ENCODE measurements at regions not wholly inside any gene's neighbourhood (a gene's known extent, or its start where the extent isn't known, plus 50 kb on each side); places are given as distances from the start of the nearest gene placed in this dataset.
A peak's percentile ranks its signal among the peaks of the same experiment; 100 is the strongest.

- TF ChIP-seq GATA3 (IDR thresholded peaks at IDR 0.05; ENCODE audit: low read depth, low read length) (no peak), GATA2 (IDR thresholded peaks at IDR 0.05; ENCODE audit: low read depth, low read length) (no peak)
Observed at GRCh38 chr17:77055453-77055852, 85.3 kb upstream of the SEC14L1 start.

- TF ChIP-seq GATA3 (IDR thresholded peaks at IDR 0.05; ENCODE audit: low read depth, low read length) (no peak), GATA2 (IDR thresholded peaks at IDR 0.05; ENCODE audit: low read depth, low read length) (no peak)
Observed at GRCh38 chr17:77058016-77058415, 82.8 kb upstream of the SEC14L1 start.

- no peak for TF ChIP-seq GATA2 (IDR thresholded peaks at IDR 0.05; ENCODE audit: low read depth, low read length)
- no peak for TF ChIP-seq GATA3 (IDR thresholded peaks at IDR 0.05; ENCODE audit: low read depth, low read length)
Observed at GRCh38 chr17:77061669-77062068, 79.1 kb upstream of the SEC14L1 start.

- TF ChIP-seq GATA3 (IDR thresholded peaks at IDR 0.05; ENCODE audit: low read depth, low read length) (no peak), GATA2 (IDR thresholded peaks at IDR 0.05; ENCODE audit: low read depth, low read length) (no peak)
Observed at GRCh38 chr17:77064598-77064997, 76.2 kb upstream of the SEC14L1 start.

GRCh38 chr17:77066165-77066564 is 74.6 kb upstream of the SEC14L1 start:
- TF ChIP-seq GATA2 (IDR thresholded peaks at IDR 0.05; ENCODE audit: low read depth, low read length) (no peak), GATA3 (IDR thresholded peaks at IDR 0.05; ENCODE audit: low read depth, low read length) (no peak)

DNA sequence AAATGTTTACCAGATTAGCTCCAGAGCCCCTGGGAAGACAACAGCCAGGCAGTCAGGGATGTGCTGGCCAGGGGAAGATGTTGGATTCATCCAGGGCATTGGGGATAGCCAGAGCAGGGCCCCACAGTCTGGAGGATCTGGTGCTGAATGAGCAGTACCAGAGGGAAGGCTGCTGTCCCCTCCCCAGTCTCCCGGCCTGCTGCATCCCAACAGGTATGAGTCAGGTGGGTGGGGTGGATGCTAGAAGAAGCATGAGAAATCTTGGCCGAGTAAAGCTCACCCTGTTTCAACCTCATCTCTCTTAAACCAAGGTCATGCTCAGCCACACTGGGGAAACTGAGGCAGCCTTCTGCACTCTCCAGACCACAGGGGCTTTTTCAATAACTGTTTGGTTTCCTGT is 71.9 kb upstream of the SEC14L1 start:
- TF ChIP-seq GATA3 (IDR thresholded peaks at IDR 0.05; ENCODE audit: low read depth, low read length) = no peak
- TF ChIP-seq GATA2 (IDR thresholded peaks at IDR 0.05; ENCODE audit: low read depth, low read length) = no peak

GRCh38 chr17:77070888-77071279 is 69.9 kb upstream of the SEC14L1 start:
- TF ChIP-seq GATA3 (IDR thresholded peaks at IDR 0.05; ENCODE audit: low read depth, low read length) (no peak), GATA2 (IDR thresholded peaks at IDR 0.05; ENCODE audit: low read depth, low read length) (no peak)

GRCh38 chr17:77071925-77072490 is 68.8 kb upstream of the SEC14L1 start:
- no peak for TF ChIP-seq GATA3 (IDR thresholded peaks at IDR 0.05; ENCODE audit: low read depth, low read length)
- TF ChIP-seq GATA2 (IDR thresholded peaks at IDR 0.05; ENCODE audit: low read depth, low read length) = no peak

DNA sequence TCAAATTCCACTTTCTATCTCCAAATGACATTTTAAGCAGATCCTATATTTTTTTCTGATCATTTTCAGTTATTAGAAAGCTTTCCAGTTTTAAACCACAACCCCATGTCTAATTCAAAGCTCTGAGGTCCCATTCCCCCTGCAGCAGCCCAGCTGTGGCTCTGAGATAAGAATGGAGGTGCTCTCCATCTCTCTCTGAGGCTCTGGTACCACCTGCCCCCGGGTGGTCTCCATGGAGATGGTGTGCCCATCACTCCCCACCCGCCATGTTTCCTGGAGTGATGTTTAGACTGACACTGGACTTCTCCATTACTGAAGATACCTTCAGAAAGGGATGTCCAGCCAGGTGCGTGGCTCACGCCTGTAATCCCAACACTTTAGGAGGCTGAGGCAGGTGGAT is 68.1 kb upstream of the SEC14L1 start:
- TF ChIP-seq GATA3 (IDR thresholded peaks at IDR 0.05; ENCODE audit: low read depth, low read length) = no peak
- no peak for TF ChIP-seq GATA2 (IDR thresholded peaks at IDR 0.05; ENCODE audit: low read depth, low read length)

DNA sequence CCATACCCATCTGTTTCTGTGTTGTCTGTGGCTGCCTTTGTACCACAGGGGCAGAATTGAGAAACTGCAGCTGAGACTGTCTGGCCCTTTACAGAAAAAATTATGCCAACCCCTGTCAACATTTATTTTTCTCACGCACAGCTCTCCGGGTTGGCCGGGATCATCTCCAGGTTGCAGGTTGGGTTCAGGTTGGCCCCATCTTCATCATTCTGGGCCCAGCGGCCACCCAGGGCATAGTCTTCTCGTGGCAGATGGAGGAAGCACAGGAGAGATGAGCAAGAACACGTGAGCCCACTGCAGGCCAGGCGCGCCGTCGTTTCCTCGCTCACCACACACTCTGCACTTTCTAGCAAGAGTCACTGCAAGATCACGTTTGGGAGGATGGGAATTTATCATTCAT is 66.1 kb upstream of the SEC14L1 start:
- TF ChIP-seq GATA2 (IDR thresholded peaks at IDR 0.05; ENCODE audit: low read depth, low read length) = no peak
- TF ChIP-seq GATA3 (IDR thresholded peaks at IDR 0.05; ENCODE audit: low read depth, low read length) = no peak

- TF ChIP-seq GATA3 (IDR thresholded peaks at IDR 0.05; ENCODE audit: low read depth, low read length) = no peak
Observed at GRCh38 chr17:77076124-77076830, 64.5 kb upstream of the SEC14L1 start.

GRCh38 chr17:77083531-77083930 is 57.2 kb upstream of the SEC14L1 start:
- TF ChIP-seq GATA2 (IDR thresholded peaks at IDR 0.05; ENCODE audit: low read depth, low read length) (no peak), GATA3 (IDR thresholded peaks at IDR 0.05; ENCODE audit: low read depth, low read length) (no peak)

GRCh38 chr17:77085926-77086432 is 54.8 kb upstream of the SEC14L1 start:
- TF ChIP-seq GATA3 (IDR thresholded peaks at IDR 0.05; ENCODE audit: low read depth, low read length) = peak; percentile 87
- TF ChIP-seq GATA2 (IDR thresholded peaks at IDR 0.05; ENCODE audit: low read depth, low read length) = peak; percentile 98

- TF ChIP-seq GATA3 (IDR thresholded peaks at IDR 0.05; ENCODE audit: low read depth, low read length) (no peak), GATA2 (IDR thresholded peaks at IDR 0.05; ENCODE audit: low read depth, low read length) (no peak)
Observed at GRCh38 chr17:77086433-77087010, 54.2 kb upstream of the SEC14L1 start.

Data from SH-SY5Y (cell line).